NCI-H2227 treated with DMSO at 0.1 percent for 48 hours (cell line): ENCODE measurements at regions not wholly inside any gene's neighbourhood (a gene's known extent, or its start where the extent isn't known, plus 50 kb on each side); places are given as distances from the start of the nearest gene placed in this dataset.
"Not testable (repeated sequence)": the region's sequence is repeated elsewhere in the genome, so short reads cannot be mapped to it uniquely, and the experiment has no call there.

Experiments used
- DNase-seq: peaks from one replicate; lab custom pipeline; 2025; lab: John Stamatoyannopoulos, UW

DNA sequence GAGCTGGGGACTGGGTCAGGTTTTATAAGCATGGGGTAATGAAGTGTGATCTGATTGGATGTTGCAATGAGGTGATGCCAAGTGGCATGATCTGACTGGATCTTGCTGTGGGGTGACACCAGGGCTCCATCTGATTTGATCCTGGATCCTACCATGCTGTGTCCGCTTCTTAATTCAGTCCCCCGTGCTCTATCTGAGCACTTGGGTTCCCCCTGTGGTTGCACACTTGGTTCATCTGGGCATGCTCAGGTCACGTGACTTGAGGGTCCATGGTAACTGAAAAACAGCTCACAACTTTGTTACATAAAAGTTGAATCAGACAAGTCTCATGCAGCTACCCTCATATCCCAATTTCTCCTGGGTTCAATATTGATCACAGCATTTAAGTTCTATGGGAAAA, 448.6 kb upstream of the NRP1 start:
- no peak for DNase-seq

GRCh38 chr10:33781606-33782395, 447.3 kb upstream of the NRP1 start:
- DNase-seq, result no peak

DNA sequence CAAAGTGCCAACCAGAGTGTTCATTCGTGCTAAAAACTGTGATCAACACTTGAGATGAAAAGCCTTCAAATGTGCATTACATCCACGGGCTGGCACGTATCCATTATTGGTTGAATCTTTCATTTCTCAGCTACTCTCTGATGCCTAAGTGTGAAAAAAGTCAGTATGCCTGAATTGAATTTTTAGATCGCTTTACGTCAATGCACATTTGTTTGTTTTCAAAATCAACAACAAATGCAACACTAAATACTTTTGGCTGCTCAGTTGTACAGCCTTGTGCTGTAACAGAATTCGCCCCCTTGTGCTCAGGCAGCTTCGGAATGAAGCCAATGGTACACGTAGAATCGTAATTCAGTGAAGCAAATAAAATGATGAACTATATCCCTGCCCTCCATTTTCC, 446.5 kb upstream of the NRP1 start:
- DNase-seq, result no peak

GRCh38 chr10:33777223-33777622, 442.8 kb upstream of the NRP1 start:
- DNase-seq, result no peak

- DNase-seq, result no peak
Measured at GRCh38 chr10:33776419-33777070, 442.1 kb upstream of the NRP1 start.

DNA sequence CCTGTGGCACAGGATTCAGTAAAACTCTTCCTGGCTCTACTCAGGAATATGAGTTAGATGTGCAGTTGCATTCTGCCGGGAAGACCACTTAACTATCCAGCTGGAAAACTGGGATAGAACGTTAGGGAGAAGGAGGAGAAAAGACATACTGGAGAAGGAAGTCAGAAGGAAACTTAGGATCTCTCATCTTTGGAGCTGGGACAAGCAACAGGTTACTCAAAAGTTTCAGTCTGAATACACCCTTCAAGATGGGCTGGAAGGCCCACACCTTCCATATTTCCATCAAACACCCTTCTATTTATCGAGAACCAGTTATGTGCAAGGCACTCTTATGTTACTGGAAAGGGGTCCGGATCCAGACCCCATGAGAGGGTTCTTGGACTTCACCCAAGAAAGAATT, 440.4 kb upstream of the NRP1 start:
- no peak for DNase-seq

GRCh38 chr10:33773886-33774480, 439.5 kb upstream of the NRP1 start:
- no peak for DNase-seq

- no peak for DNase-seq
Measured at GRCh38 chr10:33773253-33773573, 438.7 kb upstream of the NRP1 start.

DNA sequence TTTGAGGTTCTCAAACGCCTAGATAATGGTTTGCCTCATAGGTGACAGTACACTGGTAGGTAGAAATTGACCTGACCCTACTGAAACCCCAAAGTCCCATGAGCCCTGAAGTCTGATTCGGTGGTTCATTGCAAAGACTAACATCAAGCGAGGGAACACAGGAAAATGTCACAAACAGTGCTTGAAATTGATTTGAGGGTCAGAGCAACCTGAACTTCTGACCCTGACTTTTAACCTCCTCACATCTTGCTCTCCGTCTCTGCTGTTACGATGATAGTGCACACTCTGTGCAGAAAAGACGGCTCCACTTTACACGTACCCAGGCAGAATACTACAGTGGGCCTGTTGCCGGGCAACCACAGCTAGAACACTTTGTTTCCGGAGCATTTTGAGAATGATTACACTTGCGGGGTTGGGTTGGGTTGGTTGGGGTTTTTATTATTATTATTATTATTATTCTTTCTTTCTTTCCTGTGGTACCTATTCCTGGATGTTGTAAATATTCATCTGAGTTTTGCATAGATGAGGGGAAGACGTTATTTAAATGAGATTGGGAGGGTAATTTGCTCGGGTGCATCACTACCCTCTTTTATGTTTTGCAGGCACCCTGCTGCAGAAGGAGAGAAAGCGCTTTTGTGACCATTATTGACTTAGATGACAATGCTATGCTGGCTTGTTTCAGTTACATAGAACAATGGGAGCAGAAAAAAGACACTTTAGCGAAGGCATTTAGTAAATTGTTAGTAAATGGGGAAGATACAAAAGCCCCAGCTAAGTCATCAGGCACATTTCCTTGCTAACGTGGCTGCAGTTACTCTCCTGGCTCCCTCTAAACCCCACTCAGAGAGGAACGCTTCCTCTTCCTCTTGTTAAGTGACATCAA, 438.1 kb upstream of the NRP1 start:
- peak; percentile 61 for DNase-seq

DNA sequence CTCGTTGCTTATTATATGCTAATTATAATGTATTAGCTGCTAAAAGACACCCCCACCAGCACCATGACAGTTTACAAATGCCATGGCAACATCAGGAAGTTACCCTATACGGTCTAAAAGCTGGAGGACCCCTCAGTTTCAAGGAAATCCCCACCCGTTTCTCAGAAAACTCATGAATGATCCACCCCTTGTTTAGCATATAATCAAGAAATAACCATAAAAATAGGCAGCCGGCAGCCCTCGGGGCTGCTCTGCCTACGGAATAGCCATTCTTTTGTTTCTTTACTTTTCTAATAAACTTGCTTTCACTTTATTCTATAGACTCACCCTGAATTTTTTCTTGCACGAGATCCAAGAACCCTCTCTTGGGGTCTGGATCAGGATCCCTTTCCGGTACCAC, 437.4 kb upstream of the NRP1 start:
- not testable (repeated sequence) for DNase-seq

DNA sequence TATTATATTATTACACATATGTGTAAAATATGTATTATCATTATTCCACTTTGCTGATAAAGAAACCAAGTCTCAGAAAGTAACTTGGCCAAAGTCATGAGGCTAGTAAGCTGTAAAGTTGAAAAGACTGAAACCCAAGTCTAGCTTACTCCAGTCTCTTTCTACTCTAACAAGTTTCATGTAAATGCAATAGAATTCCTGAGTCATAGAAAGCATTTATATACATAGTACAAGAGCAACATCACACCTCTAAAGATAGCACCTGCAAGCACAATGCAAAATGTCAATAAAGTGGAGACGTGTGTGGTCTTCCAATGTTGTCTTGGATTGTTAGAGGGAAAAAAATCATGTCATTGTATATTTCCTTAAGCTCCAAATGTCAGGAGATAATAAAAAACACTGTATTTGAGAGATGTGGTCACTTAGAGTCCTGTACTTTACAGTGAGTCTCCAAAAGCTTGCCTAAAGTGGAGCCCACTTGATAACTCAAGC, 430.3 kb upstream of the NRP1 start:
- DNase-seq, result no peak

DNA sequence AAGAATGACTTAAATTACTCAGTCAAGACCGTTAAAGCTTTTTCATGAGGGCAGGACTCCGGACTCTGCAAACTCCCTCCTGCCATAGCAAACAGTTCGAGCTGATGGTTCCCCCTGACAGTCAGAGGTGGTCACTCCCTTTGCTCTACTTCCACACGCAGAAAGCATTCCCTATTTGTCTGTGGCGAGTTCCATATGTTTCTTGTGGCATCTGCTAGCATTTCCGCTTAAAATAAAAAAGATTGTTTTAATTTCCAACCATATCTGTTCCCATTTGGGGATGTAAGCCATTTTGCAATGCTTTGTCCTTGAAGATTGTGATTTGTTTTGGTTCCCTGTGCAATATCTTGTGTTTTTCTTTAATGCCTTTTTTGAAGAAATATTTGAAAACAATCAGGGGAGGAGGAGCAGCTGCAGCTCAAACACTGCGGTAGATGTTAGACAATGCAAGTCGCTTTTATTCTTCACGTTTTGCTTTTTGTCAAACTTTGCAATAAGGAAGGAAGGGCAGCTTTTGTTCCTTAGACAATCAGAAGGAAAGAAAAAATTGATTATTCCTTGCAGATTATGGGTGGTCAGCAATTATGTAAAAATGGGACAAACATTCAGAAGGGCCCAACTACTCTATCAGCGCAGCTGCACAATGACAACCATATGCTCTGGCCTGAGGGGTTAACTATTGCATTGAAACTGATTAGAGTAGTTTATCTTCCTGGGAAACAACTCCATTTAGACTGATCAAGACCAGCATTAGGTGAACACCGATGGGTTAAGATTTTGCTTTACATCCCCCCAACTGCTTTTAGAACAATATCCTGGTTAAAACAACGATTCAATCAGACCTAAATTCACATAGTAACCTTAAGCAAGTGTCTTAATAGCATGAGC, 425.8 kb upstream of the NRP1 start:
- DNase-seq, result no peak

GRCh38 chr10:33759191-33759590, 424.7 kb upstream of the NRP1 start:
- DNase-seq, result no peak

DNA sequence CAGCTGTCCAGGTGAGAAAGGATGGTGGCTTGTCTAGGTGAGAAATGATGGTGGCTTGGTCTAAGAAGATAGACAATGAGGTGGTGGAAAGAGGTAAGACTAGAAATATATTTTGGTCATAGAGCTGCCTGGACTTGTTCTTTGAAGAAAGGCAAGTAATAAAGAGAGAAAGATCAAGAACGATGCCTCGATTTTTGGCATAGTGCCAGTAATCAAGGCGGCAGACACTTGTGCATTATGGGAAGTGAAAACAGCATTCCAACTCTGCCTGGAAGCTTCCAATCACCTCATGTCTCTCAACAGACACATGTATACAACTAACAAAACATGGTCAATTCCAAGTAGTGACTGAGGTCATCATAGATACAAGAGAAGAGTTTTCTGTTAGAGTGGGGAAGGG, 423.8 kb upstream of the NRP1 start:
- DNase-seq, result no peak

DNA sequence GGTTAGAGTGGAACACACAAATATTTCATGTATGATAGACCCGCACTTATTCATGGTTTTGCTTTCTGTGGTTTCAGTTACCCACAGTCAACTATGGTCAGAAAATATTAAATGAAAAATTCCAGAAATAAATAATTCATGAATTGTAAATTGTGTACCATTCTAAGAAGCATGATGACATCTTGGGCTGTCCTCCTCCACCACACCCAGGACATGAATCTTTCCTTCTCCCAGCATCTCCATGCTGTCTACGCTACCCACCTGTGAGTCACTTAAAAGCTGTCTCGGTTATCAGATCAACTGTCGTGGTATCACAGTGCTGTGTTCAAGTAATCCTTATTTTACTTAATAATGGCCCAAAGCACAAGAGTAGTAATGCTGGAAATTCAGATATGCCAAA, 419.6 kb upstream of the NRP1 start:
- DNase-seq, result no peak

GRCh38 chr10:33753389-33753788, 418.9 kb upstream of the NRP1 start:
- no peak for DNase-seq

DNA sequence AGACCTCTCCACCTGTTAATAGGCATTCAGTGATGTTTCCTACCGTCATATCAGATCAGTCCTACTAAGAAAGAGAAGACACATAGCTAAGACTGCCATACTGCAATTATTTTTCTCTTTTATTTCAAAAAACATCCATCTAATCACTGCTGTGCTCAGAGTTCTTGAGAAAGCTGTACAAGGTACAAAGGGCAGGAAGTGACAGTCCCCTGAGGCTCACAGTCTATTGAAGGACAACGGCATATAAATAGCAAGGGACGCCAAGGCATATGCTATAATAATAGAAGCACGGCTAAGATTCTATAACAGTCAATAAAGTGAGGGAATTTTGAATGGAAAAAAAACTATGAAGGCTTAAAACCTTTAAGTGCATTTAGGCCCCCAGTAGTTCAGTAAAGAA, 415.3 kb upstream of the NRP1 start:
- DNase-seq, result no peak

GRCh38 chr10:33749067-33749735, 414.7 kb upstream of the NRP1 start:
- no peak for DNase-seq

DNA sequence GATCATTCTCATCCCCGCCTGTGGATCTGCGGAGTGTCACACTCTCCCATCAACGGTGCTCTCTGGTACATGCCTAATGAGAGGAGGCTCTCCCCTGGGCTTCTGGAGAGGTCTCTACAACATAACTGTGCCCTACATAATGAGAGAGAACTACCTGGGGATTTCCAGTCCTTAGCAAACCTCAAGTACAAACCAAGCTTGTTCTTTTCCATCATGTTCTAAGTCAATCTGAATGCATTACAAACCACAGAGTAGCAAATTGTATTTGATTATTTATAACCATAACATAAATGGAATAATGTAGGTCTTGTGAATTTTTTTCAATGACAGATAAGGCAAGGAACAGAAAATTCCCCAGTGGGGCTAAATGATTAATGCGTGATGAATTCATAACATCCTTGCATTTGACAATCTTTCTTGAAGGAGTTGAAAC, 412.4 kb upstream of the NRP1 start:
- no peak for DNase-seq

DNA sequence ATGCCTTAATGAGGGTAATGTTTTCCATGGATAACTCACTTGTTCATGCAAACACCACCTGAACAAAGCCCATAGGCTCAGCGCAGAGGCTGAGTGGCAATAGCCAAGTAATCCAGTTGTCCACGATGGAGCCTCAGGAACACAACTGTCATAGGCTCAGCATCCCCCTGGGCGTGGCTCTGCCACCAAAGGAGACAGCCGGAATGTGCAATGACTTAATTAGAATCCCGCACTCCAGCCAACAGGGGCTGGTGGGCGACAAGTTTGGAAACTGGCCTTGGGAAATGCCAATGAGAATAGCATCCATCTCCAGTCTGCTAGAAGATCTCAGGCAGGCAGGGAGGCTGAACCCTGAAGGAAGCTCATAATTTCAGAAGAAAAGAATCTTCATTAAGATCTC, 411.7 kb upstream of the NRP1 start:
- no peak for DNase-seq

DNA sequence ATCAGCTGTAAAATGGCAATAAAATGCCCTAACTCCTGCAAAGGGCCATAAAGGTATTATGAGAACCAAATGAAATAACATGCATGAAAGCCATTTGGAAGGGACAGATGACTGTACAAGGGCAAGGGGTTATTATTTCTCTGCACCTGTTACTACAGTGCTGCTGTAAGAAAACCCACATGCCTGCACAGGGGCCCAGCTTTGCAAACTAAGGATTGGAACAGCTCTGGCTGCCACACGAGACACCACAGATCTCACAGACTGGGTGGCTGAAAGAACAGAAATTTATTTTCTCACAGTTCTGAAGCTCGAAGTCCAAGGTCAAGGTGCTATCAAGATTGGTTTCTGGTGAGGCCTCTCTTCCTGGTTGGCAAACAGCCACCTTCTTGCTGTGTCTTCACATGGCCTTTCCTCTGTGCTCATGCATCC, 409.0 kb upstream of the NRP1 start:
- DNase-seq, result no peak
